PFSK-1 (cell line): ENCODE measurements at regions not wholly inside any gene's neighbourhood (a gene's known extent, or its start where the extent isn't known, plus 50 kb on each side); places are given as distances from the start of the nearest gene placed in this dataset.

Experiments used
- POLR2AphosphoS5 ChIP-seq: IDR thresholded peaks from 2 replicates; pipeline ENCODE4 v1.6.1; 2012; ENCODE audit warnings: low read depth, mild to moderate bottlenecking, control low read depth, low read length, moderate library complexity
- REST ChIP-seq, 2 experiments: IDR thresholded peaks; 2 replicates each; pipeline versions ENCODE4 v1.6.1 to v1.8.0; 2011 to 2012; ENCODE audit warnings: low read depth in 2 of 2, low read length in 2 of 2, control low read depth in 1 of 2, inconsistent platforms in 1 of 2, mild to moderate bottlenecking in 1 of 2, moderate library complexity in 1 of 2; ENCODE audit not compliant: insufficient read depth in 1 of 2
- SIN3A ChIP-seq: IDR thresholded peaks from 2 replicates; pipeline ENCODE4 v1.6.1; 2012; ENCODE audit warnings: mild to moderate bottlenecking, low read length, moderate library complexity, borderline replicate concordance; ENCODE audit not compliant: insufficient read depth
- TAF1 ChIP-seq: IDR thresholded peaks from 2 replicates; pipeline ENCODE4 v1.6.1; 2012; ENCODE audit warnings: low read length, control low read depth, borderline replicate concordance; ENCODE audit not compliant: insufficient read depth

- no peak for TF ChIP-seq REST (IDR thresholded peaks at IDR 0.05; ENCODE audit: insufficient read depth in 1 of 2, low read depth in 2 of 2, low read length in 2 of 2)
- TF ChIP-seq TAF1 = no peak
- no peak for TF ChIP-seq POLR2AphosphoS5
- no peak for TF ChIP-seq SIN3A
Measured at GRCh38 chr4:180106122-180106521, 2137.1 kb upstream of the TENM3 start.
